ENCODE measurements at regions not wholly inside any gene's neighbourhood (a gene's known extent, or its start where the extent isn't known, plus 50 kb on each side); places are given as distances from the start of the nearest gene placed in this dataset.

GRCh38 chr11:70568035-70568813 is 169.9 kb downstream of the CTTN start:
- TF ChIP-seq EZH2 (IDR thresholded peaks at IDR 0.05; ENCODE audit: insufficient read depth, poor library complexity, severe bottlenecking) (no peak), EZH2phosphoT487 (IDR thresholded peaks at IDR 0.05; ENCODE audit: insufficient read depth, low read depth) (no peak)

Data from GM23248 (cell line).